Spleen (tissue), 7 donors: ENCODE measurements at regions not wholly inside any gene's neighbourhood (a gene's known extent, or its start where the extent isn't known, plus 50 kb on each side); places are given as distances from the start of the nearest gene placed in this dataset.

Experiments
- POLR2A ChIP-seq, 3 donors: fragments of 450-650 bp; IDR thresholded peaks; one replicate each; pipeline ENCODE4 v1.5.1; 2017; ENCODE audit warnings: antibody characterized with exemption in 3 of 3, mild to moderate bottlenecking in 1 of 3
- POLR2AphosphoS5 ChIP-seq, 3 donors: sonication (generic); formaldehyde crosslinking; IDR thresholded peaks; one replicate each; pipeline ENCODE4 v1.5.1; 2017; ENCODE audit warnings: antibody characterized with exemption in 3 of 3
- TF ChIP-seq, protein P1 (sequence below), 11 experiments: fragments of 200-600 bp in 7 of 11; fragments of 450-650 bp in 4 of 11; sonication (generic) in 4 of 11; IDR thresholded peaks in 8 of 11; conservative IDR thresholded peaks in 3 of 11; 1 replicate in 7 of 11; 2 replicates in 4 of 11; pipeline versions ENCODE4 v1.4.0 to v1.8.0; 2016 to 2021; ENCODE audit warnings: antibody characterized with exemption in 11 of 11, inconsistent platforms in 4 of 11, mild to moderate bottlenecking in 1 of 11
- donor health status: DM: no; HTN: no; CAD: no; lungs with moderate emphysema.
- donor health status: DM: no; HTN: no; CAD: no.
- donor health status: DM: no; HTN: no; CAD: no.

DNA sequence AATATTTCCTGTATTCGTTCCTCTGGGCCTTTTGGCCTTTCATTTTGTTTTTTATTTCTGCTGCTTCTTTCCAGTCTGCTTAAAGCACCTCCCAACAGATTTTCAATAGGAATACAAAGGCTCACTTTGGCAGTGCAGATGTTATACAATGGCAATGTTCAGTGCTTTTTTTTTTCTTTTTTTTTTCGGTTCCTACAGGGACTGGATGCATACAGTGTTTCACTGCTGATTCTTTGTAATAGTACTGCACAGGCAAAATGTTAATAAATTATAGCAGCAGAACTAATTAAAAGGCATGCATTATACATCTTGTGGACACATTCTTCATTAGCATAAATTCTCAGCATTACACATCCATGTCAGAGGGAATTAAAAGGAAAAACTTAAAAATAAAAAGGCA is 356.6 kb upstream of the C9orf72 start:
- TF ChIP-seq, protein P1, sequence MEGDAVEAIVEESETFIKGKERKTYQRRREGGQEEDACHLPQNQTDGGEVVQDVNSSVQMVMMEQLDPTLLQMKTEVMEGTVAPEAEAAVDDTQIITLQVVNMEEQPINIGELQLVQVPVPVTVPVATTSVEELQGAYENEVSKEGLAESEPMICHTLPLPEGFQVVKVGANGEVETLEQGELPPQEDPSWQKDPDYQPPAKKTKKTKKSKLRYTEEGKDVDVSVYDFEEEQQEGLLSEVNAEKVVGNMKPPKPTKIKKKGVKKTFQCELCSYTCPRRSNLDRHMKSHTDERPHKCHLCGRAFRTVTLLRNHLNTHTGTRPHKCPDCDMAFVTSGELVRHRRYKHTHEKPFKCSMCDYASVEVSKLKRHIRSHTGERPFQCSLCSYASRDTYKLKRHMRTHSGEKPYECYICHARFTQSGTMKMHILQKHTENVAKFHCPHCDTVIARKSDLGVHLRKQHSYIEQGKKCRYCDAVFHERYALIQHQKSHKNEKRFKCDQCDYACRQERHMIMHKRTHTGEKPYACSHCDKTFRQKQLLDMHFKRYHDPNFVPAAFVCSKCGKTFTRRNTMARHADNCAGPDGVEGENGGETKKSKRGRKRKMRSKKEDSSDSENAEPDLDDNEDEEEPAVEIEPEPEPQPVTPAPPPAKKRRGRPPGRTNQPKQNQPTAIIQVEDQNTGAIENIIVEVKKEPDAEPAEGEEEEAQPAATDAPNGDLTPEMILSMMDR (IDR thresholded peaks at IDR 0.05 in 8 of 11, conservative IDR thresholded peaks at IDR 0.05 in 3 of 11): no peak
- TF ChIP-seq POLR2A (IDR thresholded peaks at IDR 0.05) (no peak), POLR2AphosphoS5 (IDR thresholded peaks at IDR 0.05) (no peak)
